ENCODE measurements at regions not wholly inside any gene's neighbourhood (a gene's known extent, or its start where the extent isn't known, plus 50 kb on each side); places are given as distances from the start of the nearest gene placed in this dataset.

DNA sequence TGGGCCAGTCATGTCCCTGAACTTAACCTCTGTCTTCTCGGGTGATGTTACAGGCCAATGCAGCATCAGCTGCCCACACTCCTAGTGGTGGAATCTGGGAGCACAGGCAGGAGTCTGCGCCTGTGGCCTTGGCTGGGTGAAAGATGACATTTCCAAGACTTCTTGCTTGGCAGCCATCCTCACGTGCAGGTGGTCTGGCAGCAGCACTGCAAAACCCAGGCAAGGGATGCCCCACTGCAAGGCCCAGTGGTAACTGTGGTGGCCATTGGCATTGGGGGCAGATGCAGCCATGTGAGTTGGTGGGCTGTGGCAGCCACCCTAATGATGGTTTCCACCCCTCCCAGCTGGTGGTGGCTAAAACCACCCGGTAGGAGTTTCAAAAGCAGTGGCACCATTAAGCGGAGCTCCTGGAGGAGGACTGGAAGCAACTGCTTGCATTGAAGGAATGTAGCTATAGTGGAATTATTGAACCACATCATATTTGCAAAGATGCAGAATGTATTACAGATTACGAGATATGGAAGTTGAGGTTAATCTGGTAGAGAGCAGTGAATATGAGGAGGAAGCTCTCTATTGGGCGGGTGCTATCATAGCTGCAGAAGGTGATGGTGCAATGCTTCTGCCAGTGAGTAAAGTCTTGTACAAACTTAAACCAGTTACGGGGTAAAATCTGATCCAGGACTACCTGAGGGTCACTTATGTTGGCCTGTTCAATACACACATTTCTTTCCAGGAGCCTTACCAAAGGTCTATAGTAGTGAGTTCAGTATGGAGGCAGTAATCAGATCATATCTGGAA, 120.7 kb upstream of the TOP3B start:
- no peak for TF ChIP-seq POLR2A (IDR thresholded peaks at IDR 0.05)
- TF ChIP-seq, protein P1, sequence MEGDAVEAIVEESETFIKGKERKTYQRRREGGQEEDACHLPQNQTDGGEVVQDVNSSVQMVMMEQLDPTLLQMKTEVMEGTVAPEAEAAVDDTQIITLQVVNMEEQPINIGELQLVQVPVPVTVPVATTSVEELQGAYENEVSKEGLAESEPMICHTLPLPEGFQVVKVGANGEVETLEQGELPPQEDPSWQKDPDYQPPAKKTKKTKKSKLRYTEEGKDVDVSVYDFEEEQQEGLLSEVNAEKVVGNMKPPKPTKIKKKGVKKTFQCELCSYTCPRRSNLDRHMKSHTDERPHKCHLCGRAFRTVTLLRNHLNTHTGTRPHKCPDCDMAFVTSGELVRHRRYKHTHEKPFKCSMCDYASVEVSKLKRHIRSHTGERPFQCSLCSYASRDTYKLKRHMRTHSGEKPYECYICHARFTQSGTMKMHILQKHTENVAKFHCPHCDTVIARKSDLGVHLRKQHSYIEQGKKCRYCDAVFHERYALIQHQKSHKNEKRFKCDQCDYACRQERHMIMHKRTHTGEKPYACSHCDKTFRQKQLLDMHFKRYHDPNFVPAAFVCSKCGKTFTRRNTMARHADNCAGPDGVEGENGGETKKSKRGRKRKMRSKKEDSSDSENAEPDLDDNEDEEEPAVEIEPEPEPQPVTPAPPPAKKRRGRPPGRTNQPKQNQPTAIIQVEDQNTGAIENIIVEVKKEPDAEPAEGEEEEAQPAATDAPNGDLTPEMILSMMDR (IDR thresholded peaks at IDR 0.05), result peak in 1 of 6 experiments; percentile 15
- DNase-seq, result no peak
- H3K4me3 ChIP-seq, result no peak overlapping the region
- no peaks in the 10 kb centered on the region for H3K36me3 ChIP-seq
- no peak overlapping the region for H3K27ac ChIP-seq
- H3K9me3 ChIP-seq, result no peaks in the 10 kb centered on the region
- no peaks in the 10 kb centered on the region for H3K4me1 ChIP-seq
- H3K27me3 ChIP-seq, result no peaks in the 10 kb centered on the region

DNA sequence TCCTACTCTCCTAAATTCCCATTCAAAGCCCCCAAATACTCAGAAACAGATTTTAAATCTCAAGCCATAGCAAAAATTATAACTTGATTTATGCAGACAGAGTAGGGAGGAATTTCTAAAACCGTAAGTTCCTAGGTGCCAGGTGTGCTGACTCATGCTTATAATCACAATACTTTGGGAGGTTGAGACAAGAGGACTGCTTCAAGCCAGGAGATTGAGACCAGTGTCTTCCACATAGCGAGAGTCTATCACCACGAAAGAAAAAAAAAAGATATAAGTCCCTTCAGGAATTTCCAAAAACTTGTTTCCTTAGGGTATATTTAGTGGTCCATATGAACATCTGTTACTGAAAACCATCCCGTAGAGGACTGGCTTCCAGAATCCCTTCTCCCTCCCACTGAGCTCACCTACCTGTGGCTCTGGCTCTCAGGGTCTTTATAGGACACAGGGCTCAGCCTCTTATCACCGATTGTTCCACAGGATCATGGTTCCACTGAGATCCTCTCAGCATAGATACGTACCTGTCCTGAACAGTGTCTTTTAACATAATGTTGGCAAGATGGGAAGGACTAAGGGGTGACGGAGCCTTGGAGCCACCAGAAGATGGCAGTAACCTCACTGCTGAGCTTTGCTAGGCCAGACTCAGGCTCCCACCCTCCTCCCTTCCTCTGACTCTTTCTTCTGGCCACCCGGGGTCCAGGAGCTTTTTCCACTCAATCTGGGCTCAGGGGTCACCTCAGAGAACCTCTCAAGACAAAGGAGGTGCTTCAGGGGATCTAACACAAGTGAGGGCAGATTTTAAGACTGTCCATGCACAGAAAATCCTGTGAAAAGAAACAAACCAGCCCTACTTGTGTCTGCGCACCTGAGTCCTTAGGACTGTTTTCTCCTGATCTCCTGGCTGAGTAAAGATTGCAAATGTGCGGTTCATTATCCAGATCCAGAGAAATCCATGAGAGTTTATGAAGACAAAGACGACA, 117.5 kb upstream of the TOP3B start:
- DNase-seq, result no peak
- no peak overlapping the region for H3K27ac ChIP-seq
- H3K9me3 ChIP-seq, result no peaks in the 10 kb centered on the region
- H3K4me1 ChIP-seq, result no peaks in the 10 kb centered on the region
- TF ChIP-seq, protein P1 (IDR thresholded peaks at IDR 0.05), result peak in 1 of 6 experiments; percentile 17
- no peak for TF ChIP-seq POLR2A (IDR thresholded peaks at IDR 0.05)
- H3K4me3 ChIP-seq, result no peak overlapping the region
- no peaks in the 10 kb centered on the region for H3K36me3 ChIP-seq
- H3K27me3 ChIP-seq, result no peaks in the 10 kb centered on the region

DNA sequence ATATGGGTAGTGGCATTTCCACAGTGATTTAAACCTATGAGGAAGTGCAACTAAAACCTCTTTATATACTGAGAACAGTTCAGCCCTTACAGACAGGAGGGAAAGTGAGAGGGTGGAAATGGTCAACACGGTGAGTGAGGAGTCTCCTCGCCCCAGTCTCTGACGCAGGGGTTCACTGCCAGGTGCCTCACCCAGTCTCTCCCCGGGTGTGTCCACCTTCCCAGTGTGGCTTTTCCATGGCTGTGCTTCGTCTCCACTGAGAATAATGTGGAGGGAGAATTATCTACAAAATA, 116.6 kb upstream of the TOP3B start:
- H3K4me1 ChIP-seq, result no peaks in the 10 kb centered on the region
- H3K27ac ChIP-seq, result peak overlapping the region in 2 of 4 donors; percentile 65 to 73
- no peak for TF ChIP-seq POLR2A (IDR thresholded peaks at IDR 0.05)
- TF ChIP-seq, protein P1 (IDR thresholded peaks at IDR 0.05), result no peak
- H3K9me3 ChIP-seq, result no peaks in the 10 kb centered on the region
- no peaks in the 10 kb centered on the region for H3K27me3 ChIP-seq
- H3K4me3 ChIP-seq, result no peak overlapping the region
- H3K36me3 ChIP-seq, result no peaks in the 10 kb centered on the region
- DNase-seq, result peak in 2 of 3 donors; percentile 31 to 55

DNA sequence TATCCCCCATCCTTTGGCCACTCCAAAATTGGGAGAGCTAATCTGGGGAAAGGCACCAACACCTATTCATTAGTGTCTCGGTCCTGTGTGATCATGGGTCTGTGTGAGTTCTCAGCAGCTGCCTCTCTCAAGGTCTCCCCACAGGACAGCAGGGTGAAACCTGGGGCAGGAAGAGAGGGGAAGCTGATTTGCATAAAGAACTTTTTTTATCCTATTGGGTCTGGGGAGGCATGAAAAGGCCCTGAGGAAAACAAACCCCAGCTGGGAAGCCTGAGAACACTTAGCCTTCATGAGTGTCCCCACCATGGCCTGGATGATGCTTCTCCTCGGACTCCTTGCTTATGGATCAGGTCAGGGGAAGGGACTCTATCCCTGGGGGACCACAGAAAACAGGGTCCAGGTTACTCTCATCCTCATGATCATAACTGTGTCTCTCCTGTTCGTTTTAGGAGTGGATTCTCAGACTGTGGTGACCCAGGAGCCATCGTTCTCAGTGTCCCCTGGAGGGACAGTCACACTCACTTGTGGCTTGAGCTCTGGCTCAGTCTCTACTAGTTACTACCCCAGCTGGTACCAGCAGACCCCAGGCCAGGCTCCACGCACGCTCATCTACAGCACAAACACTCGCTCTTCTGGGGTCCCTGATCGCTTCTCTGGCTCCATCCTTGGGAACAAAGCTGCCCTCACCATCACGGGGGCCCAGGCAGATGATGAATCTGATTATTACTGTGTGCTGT, 116.0 kb upstream of the TOP3B start:
- no peak for TF ChIP-seq POLR2A (IDR thresholded peaks at IDR 0.05)
- TF ChIP-seq, protein P1 (IDR thresholded peaks at IDR 0.05), result no peak
- no peaks in the 10 kb centered on the region for H3K4me1 ChIP-seq
- H3K36me3 ChIP-seq, result no peaks in the 10 kb centered on the region
- no peak overlapping the region for H3K4me3 ChIP-seq
- no peaks in the 10 kb centered on the region for H3K27me3 ChIP-seq
- peak in 1 of 3 donors; percentile 30 for DNase-seq
- H3K27ac ChIP-seq, result peak overlapping the region in 2 of 4 donors; percentile 65 to 73
- H3K9me3 ChIP-seq, result no peaks in the 10 kb centered on the region

DNA sequence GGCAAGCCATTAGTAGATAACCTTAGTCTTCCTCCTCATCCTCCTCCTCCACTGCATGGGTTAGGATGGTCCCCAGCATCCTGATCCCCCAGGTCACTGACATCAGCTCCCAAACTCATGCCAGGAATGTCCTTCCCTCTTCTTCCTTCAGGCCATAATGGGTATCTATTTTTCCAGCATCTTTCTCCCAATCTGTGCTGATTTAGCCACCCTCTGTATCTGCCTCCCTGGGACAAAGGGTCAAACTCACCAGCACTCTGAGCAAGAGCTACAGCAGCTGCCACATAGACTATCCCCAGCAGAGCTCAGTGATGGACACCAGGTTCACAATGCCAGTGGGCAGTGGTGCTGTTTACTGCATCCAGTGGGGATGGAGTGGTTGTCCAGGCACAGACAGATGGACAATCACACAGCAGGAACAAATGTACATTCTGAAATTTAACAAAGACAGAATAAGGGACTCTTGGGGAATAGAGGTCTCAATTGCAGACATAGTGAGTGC, 115.2 kb upstream of the TOP3B start:
- Histone ChIP-seq H3K4me1 (no peaks in the 10 kb centered on the region), H3K27ac (peak overlapping the region in 1 of 4 donors; percentile 8), H3K4me3 (no peak overlapping the region), H3K9me3 (no peaks in the 10 kb centered on the region), H3K27me3 (no peaks in the 10 kb centered on the region), H3K36me3 (no peaks in the 10 kb centered on the region)
- TF ChIP-seq, protein P1 (IDR thresholded peaks at IDR 0.05), result no peak
- no peak for TF ChIP-seq POLR2A (IDR thresholded peaks at IDR 0.05)
- no peak for DNase-seq

Measured in Peyer's patch (tissue), 4 donors.